Ectodermal cell (in vitro differentiated cells): ENCODE measurements at regions not wholly inside any gene's neighbourhood (a gene's known extent, or its start where the extent isn't known, plus 50 kb on each side); places are given as distances from the start of the nearest gene placed in this dataset.

Source experiments
- H3K27ac ChIP-seq: 2 replicates; pipeline ENCODE4 v1.7.0; 2013; ENCODE audit warnings: mild to moderate bottlenecking, low read depth, low read length; ENCODE audit not compliant: insufficient read depth, poor library complexity, severe bottlenecking
- H3K27me3 ChIP-seq: 2 replicates; pipeline ENCODE4 v1.7.0; 2013; ENCODE audit warnings: mild to moderate bottlenecking, low read length; ENCODE audit not compliant: insufficient read depth, control insufficient read depth, poor library complexity, severe bottlenecking
- H3K36me3 ChIP-seq: one replicate; pipeline ENCODE4 v1.7.0; 2013; ENCODE audit warnings: low read length; ENCODE audit not compliant: control insufficient read depth, insufficient read depth
- H3K4me1 ChIP-seq: one replicate; pipeline ENCODE4 v1.7.0; 2013; ENCODE audit warnings: low read length; ENCODE audit not compliant: control insufficient read depth, insufficient read depth
- H3K4me3 ChIP-seq: 2 replicates; pipeline ENCODE4 v1.7.0; 2013; ENCODE audit warnings: low read depth, low read length, control low read depth; ENCODE audit not compliant: insufficient read depth
- H3K9me3 ChIP-seq: 2 replicates; pipeline ENCODE4 v1.7.0; 2013; ENCODE audit warnings: mild to moderate bottlenecking, low read length, moderate library complexity; ENCODE audit not compliant: control insufficient read depth
- WGBS, 2 experiments: methylation state at CpG; one replicate each; pipeline ENCODE4 v1.1.7; 2013; ENCODE audit warnings: missing lambda C conversion rate in 2 of 2; 5-methylcytosine and 5-hydroxymethylcytosine counted together

- no peaks in the 10 kb centered on the region for H3K36me3 ChIP-seq
- no peaks in the 10 kb centered on the region for H3K27me3 ChIP-seq
- H3K9me3 ChIP-seq, result no peaks in the 10 kb centered on the region
- H3K27ac ChIP-seq, result no peak overlapping the region
- H3K4me3 ChIP-seq, result no peak overlapping the region
- H3K4me1 ChIP-seq, result no peaks in the 10 kb centered on the region
- no CpG with 5 or more reads among the region's 1 CpG for WGBS, 2 experiments
Observed at GRCh38 chr6:9878535-9878934, 536.3 kb downstream of the TFAP2A start.

DNA sequence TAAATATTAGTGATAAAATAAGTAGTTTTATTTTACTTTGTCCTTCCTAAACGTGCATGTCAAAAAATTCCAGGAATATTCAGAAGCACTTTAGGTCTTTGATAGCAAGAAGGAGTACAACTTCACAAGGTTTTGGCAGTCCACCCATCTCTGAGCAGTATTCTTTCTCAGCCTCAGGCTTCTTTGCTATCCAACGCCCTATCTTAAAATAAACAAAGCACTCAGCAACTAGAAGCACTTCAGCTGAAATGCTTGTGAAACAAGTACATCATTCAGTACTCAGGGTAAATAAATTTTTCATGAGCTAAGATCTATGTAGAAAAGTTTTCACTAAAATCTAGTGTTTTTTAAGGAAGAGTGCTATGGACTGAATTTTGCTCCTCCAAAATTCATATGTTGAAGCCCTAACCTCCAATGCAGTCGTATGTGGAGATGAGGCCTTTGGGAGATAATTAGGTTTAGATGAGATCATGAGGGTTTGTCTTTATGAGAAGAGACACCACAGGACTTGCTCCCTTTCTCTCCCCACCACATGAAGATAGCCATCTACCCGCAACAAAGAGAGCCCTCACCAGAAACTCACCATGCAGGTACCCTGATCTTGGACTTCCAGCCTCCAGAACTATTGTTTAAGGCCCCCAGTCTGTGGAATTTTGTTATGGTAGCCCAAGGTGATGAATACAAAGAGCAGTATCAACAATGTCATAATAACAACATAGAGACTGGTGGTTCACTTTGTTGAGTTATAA, 539.1 kb downstream of the TFAP2A start:
- no peaks in the 10 kb centered on the region for H3K27me3 ChIP-seq
- H3K4me1 ChIP-seq, result no peaks in the 10 kb centered on the region
- no peaks in the 10 kb centered on the region for H3K9me3 ChIP-seq
- no peak overlapping the region for H3K4me3 ChIP-seq
- 91% methylated on average over 4 of the region's 4 CpGs for WGBS, 2 experiments
- H3K27ac ChIP-seq, result no peak overlapping the region
- no peaks in the 10 kb centered on the region for H3K36me3 ChIP-seq

DNA sequence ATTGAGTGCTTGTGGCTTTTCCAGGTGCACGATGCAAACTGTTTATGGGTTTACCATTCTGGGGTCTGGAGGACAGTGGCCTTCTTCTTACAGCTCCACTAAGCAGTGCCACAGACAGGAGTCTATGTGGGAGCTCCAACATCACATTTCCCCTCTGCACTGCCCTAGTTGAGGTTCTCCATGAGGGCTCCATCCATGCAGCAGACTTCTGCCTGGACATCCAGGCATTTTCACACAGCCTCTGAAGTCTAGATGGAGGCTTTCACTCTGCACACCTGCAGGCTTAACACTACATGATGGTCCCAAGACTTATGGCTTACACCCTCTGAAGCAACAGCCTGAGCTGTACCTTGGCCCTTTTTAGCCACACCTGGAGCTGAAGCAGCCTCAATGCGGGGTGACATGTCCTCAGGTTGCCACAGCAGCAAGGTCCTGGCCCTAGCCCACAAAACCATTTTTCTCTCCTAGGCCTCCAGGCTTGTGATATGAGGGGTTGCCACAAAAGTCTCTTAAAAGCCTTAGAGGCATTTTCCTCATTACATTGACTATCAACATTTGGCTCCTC, 552.2 kb downstream of the TFAP2A start:
- whole genome bisulfite sequencing, 2 experiments, result 93 to 94% methylated on average over 2 of the region's 2 CpGs
- Histone ChIP-seq H3K4me1 (no peaks in the 10 kb centered on the region), H3K9me3 (peaks cover 5% of the 10 kb centered on the region)

GRCh38 chr6:9851541-9852380, 563.1 kb downstream of the TFAP2A start:
- Histone ChIP-seq H3K9me3 (no peaks in the 10 kb centered on the region), H3K4me1 (no peaks in the 10 kb centered on the region), H3K4me3 (no peak overlapping the region), H3K27me3 (no peaks in the 10 kb centered on the region), H3K27ac (no peak overlapping the region), H3K36me3 (no peaks in the 10 kb centered on the region)
- 80 to 82% methylated on average over 9 of the region's 9 CpGs for WGBS, 2 experiments

More for the DNA sequence above, 552.2 kb downstream of the TFAP2A start:
- H3K27me3 ChIP-seq, result no peaks in the 10 kb centered on the region
- no peak overlapping the region for H3K4me3 ChIP-seq
- no peaks in the 10 kb centered on the region for H3K36me3 ChIP-seq
- H3K27ac ChIP-seq, result no peak overlapping the region

- no peaks in the 10 kb centered on the region for H3K4me1 ChIP-seq
- 72 to 73% methylated on average over 2 of the region's 2 CpGs for WGBS, 2 experiments
- peaks cover 3% of the 10 kb centered on the region for H3K9me3 ChIP-seq
- no peak overlapping the region for H3K4me3 ChIP-seq
- no peak overlapping the region for H3K27ac ChIP-seq
- H3K27me3 ChIP-seq, result no peaks in the 10 kb centered on the region
- no peaks in the 10 kb centered on the region for H3K36me3 ChIP-seq
Observed at GRCh38 chr6:9851006-9851405, 563.9 kb downstream of the TFAP2A start.

GRCh38 chr6:9848094-9848493, 566.8 kb downstream of the TFAP2A start:
- Histone ChIP-seq H3K9me3 (peaks cover 3% of the 10 kb centered on the region), H3K27ac (no peak overlapping the region), H3K27me3 (no peaks in the 10 kb centered on the region), H3K4me1 (no peaks in the 10 kb centered on the region), H3K36me3 (no peaks in the 10 kb centered on the region), H3K4me3 (no peak overlapping the region)
- WGBS, 2 experiments, result 89 to 100% methylated on average over 1 of the region's 1 CpG

DNA sequence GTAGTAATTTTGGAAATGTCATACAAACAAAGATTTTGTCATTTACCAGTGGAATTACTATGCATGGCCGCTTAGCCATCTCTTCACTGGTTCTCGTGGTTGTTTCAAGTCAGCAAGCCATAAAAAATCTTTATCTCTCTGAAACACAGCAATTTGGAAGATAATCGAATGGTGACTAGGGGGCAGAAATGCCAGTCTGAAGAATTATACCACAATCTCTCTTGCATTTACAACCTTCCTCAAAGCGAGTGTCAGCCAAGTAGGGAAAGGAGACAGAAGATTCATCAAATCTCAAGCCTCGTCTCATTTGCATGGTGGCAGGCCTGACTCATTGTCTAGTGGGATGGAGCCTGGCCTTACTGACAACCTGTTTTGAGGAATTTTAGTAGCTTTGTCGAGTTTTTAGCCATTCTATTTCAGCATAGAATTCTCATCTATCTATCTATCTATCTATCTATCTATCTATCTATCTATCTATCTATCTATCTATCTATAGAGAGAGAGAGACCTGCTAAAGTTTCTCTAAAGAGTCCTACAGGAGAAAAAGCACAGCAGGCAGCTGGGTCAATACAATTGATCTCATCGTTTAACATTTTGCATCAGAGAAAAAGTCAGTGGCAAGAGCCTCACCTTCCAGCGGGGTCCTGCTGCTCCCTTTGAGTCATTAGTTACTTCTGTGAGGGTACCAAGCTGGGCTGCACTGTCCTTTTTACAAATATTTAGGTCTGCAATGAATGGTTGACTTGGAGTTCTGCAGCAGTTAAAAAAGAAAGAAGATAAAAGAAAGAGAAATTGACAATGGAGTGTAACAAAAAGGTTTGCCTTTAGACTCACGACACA, 572.8 kb downstream of the TFAP2A start:
- no peaks in the 10 kb centered on the region for H3K27me3 ChIP-seq
- H3K9me3 ChIP-seq, result peaks cover 3% of the 10 kb centered on the region
- H3K4me1 ChIP-seq, result peaks cover 4% of the 10 kb centered on the region
- WGBS, 2 experiments, result 33% methylated on average over 8 to 9 of the region's 9 CpGs
- H3K4me3 ChIP-seq, result no peak overlapping the region
- no peak overlapping the region for H3K27ac ChIP-seq
- no peaks in the 10 kb centered on the region for H3K36me3 ChIP-seq

GRCh38 chr6:9834233-9834632, 580.6 kb downstream of the TFAP2A start:
- Histone ChIP-seq H3K4me3 (no peak overlapping the region), H3K9me3 (no peaks in the 10 kb centered on the region), H3K4me1 (no peaks in the 10 kb centered on the region), H3K36me3 (no peaks in the 10 kb centered on the region), H3K27ac (no peak overlapping the region), H3K27me3 (no peaks in the 10 kb centered on the region)
- 91 to 94% methylated on average over 3 of the region's 4 CpGs for WGBS, 2 experiments

- Histone ChIP-seq H3K27me3 (no peaks in the 10 kb centered on the region), H3K27ac (no peak overlapping the region), H3K9me3 (no peaks in the 10 kb centered on the region), H3K4me1 (no peaks in the 10 kb centered on the region), H3K36me3 (no peaks in the 10 kb centered on the region), H3K4me3 (no peak overlapping the region)
Observed at GRCh38 chr6:9831783-9832182, 583.1 kb downstream of the TFAP2A start.
